Anterior cingulate cortex (tissue), 58 donors: ENCODE measurements at regions not wholly inside any gene's neighbourhood (a gene's known extent, or its start where the extent isn't known, plus 50 kb on each side); places are given as distances from the start of the nearest gene placed in this dataset.
"Not testable (repeated sequence)": the region's sequence is repeated elsewhere in the genome, so short reads cannot be mapped to it uniquely, and the experiment has no call there.

ENCODE experiments used
- DNase-seq, 58 donors: peaks; one replicate each; lab custom pipeline; 2025; lab: John Stamatoyannopoulos, UW

- no peak for DNase-seq
Measured at GRCh38 chr13:32828711-32829110, 187.5 kb upstream of the KL start.

- no peak for DNase-seq
Measured at GRCh38 chr13:32829269-32829668, 187.0 kb upstream of the KL start.

- DNase-seq: no peak
Measured at GRCh38 chr13:32829676-32830335, 186.4 kb upstream of the KL start.

- DNase-seq: no peak
Measured at GRCh38 chr13:32830336-32831031, 185.7 kb upstream of the KL start.

- no peak for DNase-seq
Measured at GRCh38 chr13:32837307-32837972, 178.8 kb upstream of the KL start.

GRCh38 chr13:32837973-32838927 lies 178.0 kb upstream of the KL start:
- DNase-seq: no peak

GRCh38 chr13:32838945-32839344 lies 177.3 kb upstream of the KL start:
- DNase-seq: no peak

- no peak for DNase-seq
Measured at GRCh38 chr13:32840113-32840512, 176.1 kb upstream of the KL start.

- DNase-seq: peak in 15 of 58 donors; percentile 1 to 38 (median 11)
Measured at GRCh38 chr13:32840989-32841713, 175.1 kb upstream of the KL start.

- DNase-seq: no peak
Measured at GRCh38 chr13:32845952-32846950, 170.0 kb upstream of the KL start.

- DNase-seq: not testable (repeated sequence)
Measured at GRCh38 chr13:32847976-32848375, 168.2 kb upstream of the KL start.

- peak in 1 of 58 donors; percentile 42 for DNase-seq
Measured at GRCh38 chr13:32849369-32849768, 166.9 kb upstream of the KL start.

- DNase-seq: no peak
Measured at GRCh38 chr13:32850316-32851052, 165.7 kb upstream of the KL start.

- DNase-seq: no peak
Measured at GRCh38 chr13:32851083-32852069, 164.8 kb upstream of the KL start.

GRCh38 chr13:32852526-32852925 lies 163.7 kb upstream of the KL start:
- DNase-seq: peak in 1 of 58 donors; percentile 20

GRCh38 chr13:32857077-32857476 lies 159.1 kb upstream of the KL start:
- DNase-seq: no peak

GRCh38 chr13:32857689-32858088 lies 158.5 kb upstream of the KL start:
- no peak for DNase-seq
